ENCODE measurements at regions not wholly inside any gene's neighbourhood (a gene's known extent, or its start where the extent isn't known, plus 50 kb on each side); places are given as distances from the start of the nearest gene placed in this dataset.

GRCh38 chrX:826448-826847 lies 195.9 kb downstream of the SHOX start:
- TF ChIP-seq POLR2A (IDR thresholded peaks at IDR 0.05) (no peak), CTCF (IDR thresholded peaks at IDR 0.05) (no peak)

All from adrenal gland (tissue), 5 donors.